ENCODE measurements at regions not wholly inside any gene's neighbourhood (a gene's known extent, or its start where the extent isn't known, plus 50 kb on each side); places are given as distances from the start of the nearest gene placed in this dataset.

DNA sequence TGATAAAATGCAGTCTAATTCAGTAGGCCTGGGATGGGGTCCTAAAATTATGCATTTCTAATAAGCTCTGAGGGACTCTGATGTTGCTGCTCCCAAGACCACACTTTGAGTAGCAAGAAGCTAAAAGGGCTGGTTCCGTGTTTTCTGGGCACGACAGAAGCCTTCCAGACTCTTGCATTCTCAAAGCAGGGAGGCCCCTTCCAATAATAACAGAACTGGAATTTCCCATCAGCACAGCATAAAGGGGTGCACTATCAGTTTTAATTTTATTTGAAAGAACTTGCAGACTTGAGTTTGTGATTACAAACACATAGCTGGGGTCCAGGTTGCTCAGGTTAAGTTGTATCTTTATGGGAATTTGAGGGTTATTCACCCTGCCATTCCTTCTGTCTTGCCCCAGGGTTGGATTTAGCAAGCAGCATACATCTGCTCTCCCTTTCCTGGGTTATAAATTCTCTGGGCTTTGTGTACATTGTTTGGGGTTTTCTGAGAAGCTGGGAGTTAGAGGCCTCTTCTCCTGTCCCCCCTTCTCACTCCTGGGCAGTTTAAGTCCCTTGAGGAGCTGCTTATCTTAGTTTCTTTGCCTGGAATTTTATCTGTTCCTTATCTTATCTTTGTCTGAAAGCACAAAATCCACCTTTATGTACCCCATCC, 94.2 kb upstream of the SLC2A1 start:
- Histone ChIP-seq H3K27me3 (replicated peaks; ENCODE audit: control insufficient read depth, insufficient read depth, low read length) (peaks cover 28% of the 10 kb centered on the region), H3K9me3 (ENCODE audit: control insufficient read depth, low read length) (no peaks in the 10 kb centered on the region), H3K4me1 (ENCODE audit: control insufficient read depth, insufficient read depth, low read length) (peaks cover 14% of the 10 kb centered on the region), H3K36me3 (ENCODE audit: control insufficient read depth, insufficient read depth, low read length, severe bottlenecking) (no peaks in the 10 kb centered on the region), H3K4me3 (ENCODE audit: low read length) (no peak overlapping the region), H3K9ac (ENCODE audit: low read length) (no peak overlapping the region)
- DNase-seq (ENCODE audit: low read depth) = no peak

DNA sequence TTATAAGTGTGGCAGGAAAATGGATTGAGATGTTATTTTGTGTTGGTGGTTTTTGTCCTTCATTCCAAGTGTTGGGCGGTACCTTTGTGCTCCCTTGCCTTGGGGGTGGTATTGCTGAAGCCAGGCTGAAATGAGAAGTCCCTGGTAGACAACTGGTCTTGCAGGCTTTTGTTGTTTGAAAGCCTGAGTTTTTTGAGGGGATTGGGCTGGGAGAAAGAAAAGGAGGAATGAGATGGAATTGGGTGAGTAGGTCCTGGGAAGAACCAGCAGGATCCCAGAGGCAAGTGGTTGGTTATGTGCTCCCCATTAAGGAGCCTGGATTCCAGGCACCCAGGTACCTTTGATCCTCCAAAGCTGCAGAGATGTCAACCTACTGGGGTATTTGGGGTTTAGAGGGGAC, 93.7 kb upstream of the SLC2A1 start:
- DNase-seq (ENCODE audit: low read depth) = no peak
- no peaks in the 10 kb centered on the region for H3K36me3 ChIP-seq (ENCODE audit: control insufficient read depth, insufficient read depth, low read length, severe bottlenecking)
- H3K4me1 ChIP-seq (ENCODE audit: control insufficient read depth, insufficient read depth, low read length) = peaks cover 11% of the 10 kb centered on the region

GRCh38 chr1:43049481-43049880, 90.8 kb upstream of the SLC2A1 start:
- no peak for DNase-seq (ENCODE audit: low read depth)

More for the DNA sequence above, 93.7 kb upstream of the SLC2A1 start:
- Histone ChIP-seq H3K4me3 (ENCODE audit: low read length) (no peak overlapping the region), H3K9me3 (ENCODE audit: control insufficient read depth, low read length) (no peaks in the 10 kb centered on the region), H3K9ac (ENCODE audit: low read length) (no peak overlapping the region), H3K27me3 (replicated peaks; ENCODE audit: control insufficient read depth, insufficient read depth, low read length) (peaks cover 33% of the 10 kb centered on the region)

DNA sequence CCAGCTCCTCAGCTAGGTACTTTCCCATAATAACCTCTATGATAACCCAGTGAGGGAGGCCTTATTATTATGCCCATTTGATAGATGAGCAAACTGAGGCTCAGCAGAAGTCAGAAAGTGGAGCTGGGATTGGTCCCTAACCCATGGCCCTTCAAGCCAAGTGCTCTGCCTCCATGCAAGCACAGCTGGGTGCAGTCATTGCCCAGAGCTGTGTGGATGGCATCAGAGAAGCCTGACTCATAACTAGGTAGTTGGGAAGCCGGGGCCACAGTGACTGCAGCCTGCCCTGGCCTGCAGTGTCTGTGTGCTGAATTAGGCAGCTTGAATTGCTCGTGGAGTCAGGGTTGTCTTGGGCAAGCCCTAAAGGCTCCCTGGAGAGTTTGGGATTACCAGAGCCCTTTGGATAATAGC, 89.9 kb upstream of the SLC2A1 start:
- Histone ChIP-seq H3K4me3 (ENCODE audit: low read length) (no peak overlapping the region), H3K9me3 (ENCODE audit: control insufficient read depth, low read length) (no peaks in the 10 kb centered on the region), H3K27me3 (replicated peaks; ENCODE audit: control insufficient read depth, insufficient read depth, low read length) (peaks cover 49% of the 10 kb centered on the region), H3K4me1 (ENCODE audit: control insufficient read depth, insufficient read depth, low read length) (peaks cover 5% of the 10 kb centered on the region), H3K36me3 (ENCODE audit: control insufficient read depth, insufficient read depth, low read length, severe bottlenecking) (no peaks in the 10 kb centered on the region), H3K9ac (ENCODE audit: low read length) (no peak overlapping the region)
- no peak for DNase-seq (ENCODE audit: low read depth)

More at GRCh38 chr1:43049481-43049880, 90.8 kb upstream of the SLC2A1 start:
- no peaks in the 10 kb centered on the region for H3K9me3 ChIP-seq (ENCODE audit: control insufficient read depth, low read length)
- peaks cover 5% of the 10 kb centered on the region for H3K4me1 ChIP-seq (ENCODE audit: control insufficient read depth, insufficient read depth, low read length)
- H3K9ac ChIP-seq (ENCODE audit: low read length) = no peak overlapping the region
- H3K4me3 ChIP-seq (ENCODE audit: low read length) = no peak overlapping the region
- H3K27me3 ChIP-seq (replicated peaks; ENCODE audit: control insufficient read depth, insufficient read depth, low read length) = peaks cover 49% of the 10 kb centered on the region
- H3K36me3 ChIP-seq (ENCODE audit: control insufficient read depth, insufficient read depth, low read length, severe bottlenecking) = no peaks in the 10 kb centered on the region

DNA sequence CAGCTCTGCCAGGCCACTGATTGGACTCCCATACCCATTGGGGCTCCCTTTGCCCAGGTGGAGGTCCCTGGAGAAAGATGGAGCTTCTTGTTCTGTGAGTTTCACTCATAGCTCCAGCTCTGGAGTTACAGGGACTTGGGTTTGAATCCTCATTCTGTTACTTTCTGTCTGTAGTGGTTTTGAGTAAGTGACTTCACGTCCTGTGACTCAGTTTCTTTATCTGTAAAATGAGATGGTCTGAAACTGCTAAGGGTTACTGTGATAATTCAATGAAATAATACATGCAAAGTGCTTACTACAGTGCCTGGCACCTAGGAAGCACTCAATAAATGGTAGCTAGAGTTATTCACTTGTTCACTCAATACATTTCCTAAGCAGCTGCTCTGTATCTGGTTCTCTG, 88.5 kb upstream of the SLC2A1 start:
- no peaks in the 10 kb centered on the region for H3K9me3 ChIP-seq (ENCODE audit: control insufficient read depth, low read length)
- H3K9ac ChIP-seq (ENCODE audit: low read length) = no peak overlapping the region
- no peak overlapping the region for H3K4me3 ChIP-seq (ENCODE audit: low read length)
- peaks cover 52% of the 10 kb centered on the region for H3K27me3 ChIP-seq (replicated peaks; ENCODE audit: control insufficient read depth, insufficient read depth, low read length)
- no peaks in the 10 kb centered on the region for H3K36me3 ChIP-seq (ENCODE audit: control insufficient read depth, insufficient read depth, low read length, severe bottlenecking)
- H3K4me1 ChIP-seq (ENCODE audit: control insufficient read depth, insufficient read depth, low read length) = peaks cover 5% of the 10 kb centered on the region
- DNase-seq (ENCODE audit: low read depth) = no peak

DNA sequence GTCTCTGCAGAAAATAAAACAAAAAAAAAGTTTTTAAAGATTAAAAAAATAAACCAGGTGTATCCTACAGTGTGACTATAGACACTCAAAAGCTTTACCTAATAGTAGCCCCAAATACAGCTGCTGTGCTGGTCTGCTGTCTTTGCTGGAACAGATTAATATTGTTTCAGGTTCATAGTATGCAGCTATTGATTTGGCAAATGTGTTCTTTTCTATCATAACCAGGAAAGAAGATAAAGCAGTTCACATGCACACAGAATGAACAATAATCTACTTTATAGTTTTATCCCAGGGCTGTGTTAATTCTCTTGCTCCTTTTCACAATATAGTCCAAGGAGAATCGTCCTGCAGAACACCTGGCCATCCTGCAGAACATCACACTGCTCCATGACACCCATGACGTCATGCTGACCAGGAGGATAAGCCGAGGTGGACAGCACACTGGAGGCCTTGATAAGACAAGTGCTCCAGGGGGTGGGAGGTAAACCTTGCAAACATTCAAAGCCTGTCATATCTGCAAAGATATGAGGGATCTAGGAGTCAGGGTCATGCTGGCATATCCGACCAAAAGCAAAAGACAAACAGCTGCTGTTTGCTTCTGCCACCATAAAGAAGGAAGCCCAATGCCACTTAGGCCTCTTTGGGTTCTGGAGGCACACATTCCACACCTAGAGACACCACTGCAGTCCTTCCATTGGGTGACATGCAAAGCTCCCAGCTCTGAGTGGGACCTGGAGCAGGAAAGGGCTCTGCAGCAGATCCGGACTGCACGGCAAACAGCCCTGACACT, 86.1 kb upstream of the SLC2A1 start:
- DNase-seq (ENCODE audit: low read depth) = no peak
- H3K36me3 ChIP-seq (ENCODE audit: control insufficient read depth, insufficient read depth, low read length, severe bottlenecking) = no peaks in the 10 kb centered on the region
- no peak overlapping the region for H3K4me3 ChIP-seq (ENCODE audit: low read length)
- H3K27me3 ChIP-seq (replicated peaks; ENCODE audit: control insufficient read depth, insufficient read depth, low read length) = peaks cover 47% of the 10 kb centered on the region
- peaks cover 5% of the 10 kb centered on the region for H3K4me1 ChIP-seq (ENCODE audit: control insufficient read depth, insufficient read depth, low read length)
- H3K9me3 ChIP-seq (ENCODE audit: control insufficient read depth, low read length) = no peaks in the 10 kb centered on the region
- H3K9ac ChIP-seq (ENCODE audit: low read length) = no peak overlapping the region

DNA sequence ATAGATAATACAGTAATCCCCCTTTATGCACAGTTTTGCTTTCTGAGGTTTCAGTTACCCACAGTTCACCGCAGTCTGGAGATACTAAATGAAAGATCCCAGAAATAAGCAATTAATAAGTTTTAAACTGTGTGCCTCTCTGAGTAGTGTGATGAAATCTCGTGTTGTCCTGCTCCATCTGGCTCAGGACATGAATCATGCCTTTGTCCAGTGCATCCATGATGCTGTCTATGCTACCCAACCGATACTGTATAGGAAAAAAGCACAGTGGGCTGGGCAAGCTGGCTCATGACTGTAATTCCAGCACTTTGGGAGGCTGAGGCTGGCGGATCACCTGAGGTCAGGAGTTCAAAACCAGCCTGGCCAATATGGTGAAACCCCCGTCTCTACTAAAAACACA, 85.0 kb upstream of the SLC2A1 start:
- H3K27me3 ChIP-seq (replicated peaks; ENCODE audit: control insufficient read depth, insufficient read depth, low read length) = peaks cover 49% of the 10 kb centered on the region
- H3K4me1 ChIP-seq (ENCODE audit: control insufficient read depth, insufficient read depth, low read length) = peaks cover 3% of the 10 kb centered on the region
- H3K4me3 ChIP-seq (ENCODE audit: low read length) = no peak overlapping the region
- no peak for DNase-seq (ENCODE audit: low read depth)
- no peaks in the 10 kb centered on the region for H3K36me3 ChIP-seq (ENCODE audit: control insufficient read depth, insufficient read depth, low read length, severe bottlenecking)
- H3K9ac ChIP-seq (ENCODE audit: low read length) = no peak overlapping the region
- H3K9me3 ChIP-seq (ENCODE audit: control insufficient read depth, low read length) = no peaks in the 10 kb centered on the region

- Histone ChIP-seq H3K9me3 (ENCODE audit: control insufficient read depth, low read length) (no peaks in the 10 kb centered on the region), H3K9ac (ENCODE audit: low read length) (no peak overlapping the region), H3K27me3 (replicated peaks; ENCODE audit: control insufficient read depth, insufficient read depth, low read length) (peaks cover 49% of the 10 kb centered on the region), H3K4me3 (ENCODE audit: low read length) (no peak overlapping the region), H3K36me3 (ENCODE audit: control insufficient read depth, insufficient read depth, low read length, severe bottlenecking) (no peaks in the 10 kb centered on the region), H3K4me1 (ENCODE audit: control insufficient read depth, insufficient read depth, low read length) (no peaks in the 10 kb centered on the region)
- no peak for DNase-seq (ENCODE audit: low read depth)
Measured at GRCh38 chr1:43042773-43043457, 84.2 kb upstream of the SLC2A1 start.

DNA sequence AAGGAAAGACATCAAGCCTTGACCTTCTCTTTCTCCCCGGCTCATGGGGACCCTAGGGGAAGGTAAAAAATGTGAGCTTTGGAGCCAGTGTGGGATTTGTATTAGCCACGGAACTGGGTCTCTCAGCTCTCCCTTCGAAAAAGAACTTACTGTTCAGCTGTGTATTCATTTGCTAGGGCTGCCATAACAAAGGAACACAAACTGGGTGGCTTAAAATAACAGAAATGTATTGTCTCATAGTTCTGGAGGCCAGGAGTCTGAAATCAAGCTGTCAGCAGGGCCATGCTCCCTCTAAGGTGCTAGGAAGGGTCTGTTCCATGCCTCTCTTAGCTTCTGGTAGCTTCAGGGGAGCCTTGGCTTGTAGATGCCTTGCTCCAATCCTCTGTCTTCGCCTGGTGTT, 83.5 kb upstream of the SLC2A1 start:
- Histone ChIP-seq H3K4me3 (ENCODE audit: low read length) (no peak overlapping the region), H3K4me1 (ENCODE audit: control insufficient read depth, insufficient read depth, low read length) (no peaks in the 10 kb centered on the region), H3K9ac (ENCODE audit: low read length) (no peak overlapping the region), H3K36me3 (ENCODE audit: control insufficient read depth, insufficient read depth, low read length, severe bottlenecking) (no peaks in the 10 kb centered on the region), H3K9me3 (ENCODE audit: control insufficient read depth, low read length) (no peaks in the 10 kb centered on the region), H3K27me3 (replicated peaks; ENCODE audit: control insufficient read depth, insufficient read depth, low read length) (peaks cover 50% of the 10 kb centered on the region)
- no peak for DNase-seq (ENCODE audit: low read depth)

- Histone ChIP-seq H3K9ac (ENCODE audit: low read length) (no peak overlapping the region), H3K9me3 (ENCODE audit: control insufficient read depth, low read length) (no peaks in the 10 kb centered on the region), H3K27me3 (replicated peaks; ENCODE audit: control insufficient read depth, insufficient read depth, low read length) (peaks cover 48% of the 10 kb centered on the region), H3K4me3 (ENCODE audit: low read length) (no peak overlapping the region), H3K36me3 (ENCODE audit: control insufficient read depth, insufficient read depth, low read length, severe bottlenecking) (no peaks in the 10 kb centered on the region), H3K4me1 (ENCODE audit: control insufficient read depth, insufficient read depth, low read length) (no peaks in the 10 kb centered on the region)
- no peak for DNase-seq (ENCODE audit: low read depth)
Measured at GRCh38 chr1:43041591-43041990, 82.9 kb upstream of the SLC2A1 start.

GRCh38 chr1:43039228-43040055, 80.8 kb upstream of the SLC2A1 start:
- DNase-seq (ENCODE audit: low read depth) = no peak
- Histone ChIP-seq H3K9ac (ENCODE audit: low read length) (no peak overlapping the region), H3K27me3 (replicated peaks; ENCODE audit: control insufficient read depth, insufficient read depth, low read length) (peaks cover 30% of the 10 kb centered on the region), H3K9me3 (ENCODE audit: control insufficient read depth, low read length) (no peaks in the 10 kb centered on the region), H3K36me3 (ENCODE audit: control insufficient read depth, insufficient read depth, low read length, severe bottlenecking) (no peaks in the 10 kb centered on the region), H3K4me1 (ENCODE audit: control insufficient read depth, insufficient read depth, low read length) (no peaks in the 10 kb centered on the region), H3K4me3 (ENCODE audit: low read length) (no peak overlapping the region)
